ENCODE measurements at regions not wholly inside any gene's neighbourhood (a gene's known extent, or its start where the extent isn't known, plus 50 kb on each side); places are given as distances from the start of the nearest gene placed in this dataset.

DNA sequence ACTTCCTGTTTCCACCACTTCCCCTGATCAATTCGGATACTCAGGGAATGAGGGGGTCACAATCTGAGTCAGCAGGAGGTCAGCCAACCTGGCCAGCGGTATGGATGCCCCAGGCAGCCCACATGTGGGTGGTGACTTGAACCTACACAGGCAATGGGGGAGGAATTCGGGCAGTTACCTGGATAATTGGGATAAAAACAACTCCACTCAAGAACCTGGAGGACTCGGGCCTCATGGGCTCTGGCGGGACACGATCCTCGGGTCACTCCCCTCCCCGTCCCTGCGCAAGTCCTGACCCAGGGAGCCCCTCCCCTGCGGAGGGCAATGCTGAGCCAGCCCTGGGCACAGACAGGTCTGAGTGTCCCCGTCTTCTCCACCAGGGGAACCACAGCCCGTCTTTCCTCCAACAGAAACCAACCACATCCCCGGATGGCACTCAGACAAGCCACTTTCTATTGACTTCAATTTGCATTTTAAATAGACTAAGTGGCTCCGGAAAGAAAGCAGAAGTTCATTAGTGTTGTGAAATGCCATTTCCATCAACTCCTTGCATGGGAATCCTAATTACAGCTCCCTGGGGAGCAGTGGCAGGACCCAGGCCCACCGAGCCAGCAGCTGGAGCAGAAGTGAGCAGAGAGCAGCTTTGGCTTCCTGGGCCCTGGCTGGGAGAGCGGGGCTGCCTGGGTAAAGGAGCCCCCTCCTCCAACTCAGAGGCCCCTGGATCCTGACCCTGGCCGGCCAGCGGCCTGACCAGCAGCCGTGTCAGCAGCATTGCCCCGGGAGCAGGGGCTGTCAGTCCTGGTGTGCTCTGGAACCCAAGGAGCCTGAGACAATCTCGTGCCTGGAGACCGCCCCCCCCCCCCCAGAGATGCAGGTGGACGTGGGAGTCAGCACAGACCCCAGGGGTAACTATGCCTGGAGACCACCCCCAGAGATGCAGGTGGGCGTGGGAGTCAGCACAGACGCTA lies 374.1 kb downstream of the ADGRD1 start:
- TF ChIP-seq, protein P1, sequence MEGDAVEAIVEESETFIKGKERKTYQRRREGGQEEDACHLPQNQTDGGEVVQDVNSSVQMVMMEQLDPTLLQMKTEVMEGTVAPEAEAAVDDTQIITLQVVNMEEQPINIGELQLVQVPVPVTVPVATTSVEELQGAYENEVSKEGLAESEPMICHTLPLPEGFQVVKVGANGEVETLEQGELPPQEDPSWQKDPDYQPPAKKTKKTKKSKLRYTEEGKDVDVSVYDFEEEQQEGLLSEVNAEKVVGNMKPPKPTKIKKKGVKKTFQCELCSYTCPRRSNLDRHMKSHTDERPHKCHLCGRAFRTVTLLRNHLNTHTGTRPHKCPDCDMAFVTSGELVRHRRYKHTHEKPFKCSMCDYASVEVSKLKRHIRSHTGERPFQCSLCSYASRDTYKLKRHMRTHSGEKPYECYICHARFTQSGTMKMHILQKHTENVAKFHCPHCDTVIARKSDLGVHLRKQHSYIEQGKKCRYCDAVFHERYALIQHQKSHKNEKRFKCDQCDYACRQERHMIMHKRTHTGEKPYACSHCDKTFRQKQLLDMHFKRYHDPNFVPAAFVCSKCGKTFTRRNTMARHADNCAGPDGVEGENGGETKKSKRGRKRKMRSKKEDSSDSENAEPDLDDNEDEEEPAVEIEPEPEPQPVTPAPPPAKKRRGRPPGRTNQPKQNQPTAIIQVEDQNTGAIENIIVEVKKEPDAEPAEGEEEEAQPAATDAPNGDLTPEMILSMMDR (IDR thresholded peaks at IDR 0.05; ENCODE audit: low read length), result no peak
- TF ChIP-seq EZH2 (IDR thresholded peaks at IDR 0.05; ENCODE audit: borderline replicate concordance, low read length), result no peak

Measured in OCI-LY1 (cell line).